Stimulated activated memory B cell treated with anti-CD40 and anti-IgM and Interleukin-4, amounts not matched to agents 10 μg/mL and 1 μg/mL and 100 μg/mL, for 72 hours (primary cell): ENCODE measurements at regions not wholly inside any gene's neighbourhood (a gene's known extent, or its start where the extent isn't known, plus 50 kb on each side); places are given as distances from the start of the nearest gene placed in this dataset.

Source experiments
- ATAC-seq: fragments of 150-1000 bp; cut with Tn5 transposase; 2 replicates; pipeline ENCODE4 v1.10.0; 2021
- H3K27ac Mint-ChIP-seq: one replicate; pipeline ENCODE4 v1.8.0; 2022; ENCODE audit warnings: mild to moderate bottlenecking, mixed read lengths
- H3K27me3 Mint-ChIP-seq: one replicate; pipeline ENCODE4 v1.8.0; 2022; ENCODE audit warnings: mixed read lengths
- H3K36me3 Mint-ChIP-seq: one replicate; pipeline ENCODE4 v1.8.0; 2022; ENCODE audit warnings: mixed read lengths
- H3K4me1 Mint-ChIP-seq: one replicate; pipeline ENCODE4 v1.8.0; 2022; ENCODE audit warnings: mixed read lengths
- H3K4me3 Mint-ChIP-seq: one replicate; pipeline ENCODE4 v1.8.0; 2022; ENCODE audit warnings: mild to moderate bottlenecking, moderate library complexity, mixed read lengths
- H3K9me3 Mint-ChIP-seq: one replicate; pipeline ENCODE4 v1.8.0; 2022; ENCODE audit warnings: mixed read lengths

- Mint-ChIP-seq H3K4me3 (no peak overlapping the region), H3K36me3 (no peaks in the 10 kb centered on the region), H3K4me1 (peaks cover 7% of the 10 kb centered on the region), H3K9me3 (peaks cover 10% of the 10 kb centered on the region), H3K27me3 (no peaks in the 10 kb centered on the region), H3K27ac (peak overlapping the region; percentile 26)
- ATAC-seq: no peak
These were observed 102.1 kb upstream of the SIAH1 start for GRCh38 chr16:48487287-48487686.

GRCh38 chr16:48481772-48482171, 96.6 kb upstream of the SIAH1 start:
- H3K27ac Mint-ChIP-seq: no peak overlapping the region
- peaks cover 3% of the 10 kb centered on the region for H3K4me1 Mint-ChIP-seq
- H3K9me3 Mint-ChIP-seq: no peaks in the 10 kb centered on the region
- ATAC-seq: no peak
- H3K27me3 Mint-ChIP-seq: no peaks in the 10 kb centered on the region
- H3K36me3 Mint-ChIP-seq: no peaks in the 10 kb centered on the region
- no peak overlapping the region for H3K4me3 Mint-ChIP-seq

GRCh38 chr16:48481211-48481610, 96.0 kb upstream of the SIAH1 start:
- no peaks in the 10 kb centered on the region for H3K9me3 Mint-ChIP-seq
- H3K4me3 Mint-ChIP-seq: no peak overlapping the region
- H3K27me3 Mint-ChIP-seq: no peaks in the 10 kb centered on the region
- H3K27ac Mint-ChIP-seq: no peak overlapping the region
- no peaks in the 10 kb centered on the region for H3K36me3 Mint-ChIP-seq
- no peak for ATAC-seq
- no peaks in the 10 kb centered on the region for H3K4me1 Mint-ChIP-seq

- no peak overlapping the region for H3K4me3 Mint-ChIP-seq
- no peaks in the 10 kb centered on the region for H3K4me1 Mint-ChIP-seq
- no peaks in the 10 kb centered on the region for H3K9me3 Mint-ChIP-seq
- ATAC-seq: no peak
- no peak overlapping the region for H3K27ac Mint-ChIP-seq
- no peaks in the 10 kb centered on the region for H3K27me3 Mint-ChIP-seq
- no peaks in the 10 kb centered on the region for H3K36me3 Mint-ChIP-seq
These were observed 94.7 kb upstream of the SIAH1 start for GRCh38 chr16:48479955-48480354.

- H3K36me3 Mint-ChIP-seq: no peaks in the 10 kb centered on the region
- no peak overlapping the region for H3K4me3 Mint-ChIP-seq
- no peaks in the 10 kb centered on the region for H3K4me1 Mint-ChIP-seq
- H3K9me3 Mint-ChIP-seq: no peaks in the 10 kb centered on the region
- H3K27me3 Mint-ChIP-seq: no peaks in the 10 kb centered on the region
- no peak for ATAC-seq
- no peak overlapping the region for H3K27ac Mint-ChIP-seq
These were observed 94.1 kb upstream of the SIAH1 start for GRCh38 chr16:48479329-48479728.

GRCh38 chr16:48478393-48478792, 93.2 kb upstream of the SIAH1 start:
- H3K9me3 Mint-ChIP-seq: no peaks in the 10 kb centered on the region

GRCh38 chr16:48471435-48471834, 86.2 kb upstream of the SIAH1 start:
- Mint-ChIP-seq H3K27me3 (no peaks in the 10 kb centered on the region), H3K27ac (no peak overlapping the region)
- no peak for ATAC-seq

More at GRCh38 chr16:48478393-48478792, 93.2 kb upstream of the SIAH1 start:
- H3K27me3 Mint-ChIP-seq: no peaks in the 10 kb centered on the region
- no peaks in the 10 kb centered on the region for H3K36me3 Mint-ChIP-seq
- H3K4me3 Mint-ChIP-seq: no peak overlapping the region
- H3K4me1 Mint-ChIP-seq: no peaks in the 10 kb centered on the region
- H3K27ac Mint-ChIP-seq: no peak overlapping the region
- no peak for ATAC-seq

GRCh38 chr16:48462106-48462740, 77.0 kb upstream of the SIAH1 start:
- Mint-ChIP-seq H3K27ac (peak overlapping the region; percentile 41), H3K36me3 (peaks cover 7% of the 10 kb centered on the region), H3K4me1 (peaks cover 42% of the 10 kb centered on the region), H3K27me3 (no peaks in the 10 kb centered on the region), H3K4me3 (no peak overlapping the region), H3K9me3 (peaks cover 6% of the 10 kb centered on the region)
- ATAC-seq: no peak

More at GRCh38 chr16:48471435-48471834, 86.2 kb upstream of the SIAH1 start:
- Mint-ChIP-seq H3K9me3 (peaks cover 4% of the 10 kb centered on the region), H3K36me3 (no peaks in the 10 kb centered on the region), H3K4me1 (no peaks in the 10 kb centered on the region), H3K4me3 (no peak overlapping the region)

- Mint-ChIP-seq H3K27me3 (no peaks in the 10 kb centered on the region), H3K4me3 (peak overlapping the region; percentile 14), H3K36me3 (no peaks in the 10 kb centered on the region), H3K27ac (peak overlapping the region; percentile 84), H3K4me1 (peaks cover 66% of the 10 kb centered on the region), H3K9me3 (peaks cover 3% of the 10 kb centered on the region)
- no peak for ATAC-seq
These were observed 74.0 kb upstream of the SIAH1 start for GRCh38 chr16:48459167-48459566.

GRCh38 chr16:48454051-48454450, 68.8 kb upstream of the SIAH1 start:
- H3K4me1 Mint-ChIP-seq: peaks cover 42% of the 10 kb centered on the region
- H3K4me3 Mint-ChIP-seq: no peak overlapping the region
- H3K36me3 Mint-ChIP-seq: no peaks in the 10 kb centered on the region
- no peaks in the 10 kb centered on the region for H3K27me3 Mint-ChIP-seq
- peaks cover 1% of the 10 kb centered on the region for H3K9me3 Mint-ChIP-seq
- peak overlapping the region; percentile 71 for H3K27ac Mint-ChIP-seq
- no peak for ATAC-seq

GRCh38 chr16:48452991-48453760, 68.0 kb upstream of the SIAH1 start:
- no peak overlapping the region for H3K4me3 Mint-ChIP-seq
- no peak for ATAC-seq
- no peaks in the 10 kb centered on the region for H3K27me3 Mint-ChIP-seq
- H3K36me3 Mint-ChIP-seq: no peaks in the 10 kb centered on the region
- H3K9me3 Mint-ChIP-seq: no peaks in the 10 kb centered on the region
- H3K4me1 Mint-ChIP-seq: peaks cover 33% of the 10 kb centered on the region
- peak overlapping the region; percentile 71 for H3K27ac Mint-ChIP-seq

- H3K4me3 Mint-ChIP-seq: no peak overlapping the region
- H3K9me3 Mint-ChIP-seq: no peaks in the 10 kb centered on the region
- peaks cover 15% of the 10 kb centered on the region for H3K4me1 Mint-ChIP-seq
- no peaks in the 10 kb centered on the region for H3K27me3 Mint-ChIP-seq
- H3K27ac Mint-ChIP-seq: no peak overlapping the region
- no peak for ATAC-seq
- no peaks in the 10 kb centered on the region for H3K36me3 Mint-ChIP-seq
These were observed 66.1 kb upstream of the SIAH1 start for GRCh38 chr16:48451323-48451722.

GRCh38 chr16:48450367-48450766, 65.2 kb upstream of the SIAH1 start:
- H3K4me3 Mint-ChIP-seq: no peak overlapping the region

GRCh38 chr16:48448841-48449481, 63.7 kb upstream of the SIAH1 start:
- Mint-ChIP-seq H3K27ac (no peak overlapping the region), H3K36me3 (no peaks in the 10 kb centered on the region), H3K27me3 (no peaks in the 10 kb centered on the region)

More at GRCh38 chr16:48450367-48450766, 65.2 kb upstream of the SIAH1 start:
- Mint-ChIP-seq H3K27me3 (no peaks in the 10 kb centered on the region), H3K27ac (no peak overlapping the region), H3K36me3 (no peaks in the 10 kb centered on the region), H3K9me3 (no peaks in the 10 kb centered on the region), H3K4me1 (peaks cover 6% of the 10 kb centered on the region)
- no peak for ATAC-seq

GRCh38 chr16:48447940-48448536, 62.8 kb upstream of the SIAH1 start:
- Mint-ChIP-seq H3K9me3 (no peaks in the 10 kb centered on the region), H3K36me3 (no peaks in the 10 kb centered on the region), H3K4me1 (peaks cover 7% of the 10 kb centered on the region), H3K27ac (no peak overlapping the region), H3K4me3 (no peak overlapping the region), H3K27me3 (no peaks in the 10 kb centered on the region)
- no peak for ATAC-seq

More at GRCh38 chr16:48448841-48449481, 63.7 kb upstream of the SIAH1 start:
- H3K9me3 Mint-ChIP-seq: no peaks in the 10 kb centered on the region
- no peak for ATAC-seq
- H3K4me3 Mint-ChIP-seq: no peak overlapping the region
- H3K4me1 Mint-ChIP-seq: peaks cover 7% of the 10 kb centered on the region
